ENCODE measurements at regions not wholly inside any gene's neighbourhood (a gene's known extent, or its start where the extent isn't known, plus 50 kb on each side); places are given as distances from the start of the nearest gene placed in this dataset.

- Histone ChIP-seq H3K79me2 (ENCODE audit: control insufficient read depth in 1 of 2, insufficient read depth in 2 of 2, low read length in 2 of 2) (no peaks in the 10 kb centered on the region), H3K4me3 (ENCODE audit: extremely low read depth in 1 of 4, insufficient read depth in 2 of 4, low read depth in 3 of 4, low read length in 4 of 4) (no peak overlapping the region), H2BK20ac (ENCODE audit: low read length) (no peak overlapping the region), H3K79me1 (ENCODE audit: low read depth, low read length) (no peaks in the 10 kb centered on the region), H3K14ac (ENCODE audit: insufficient read length) (no peak overlapping the region), H4K5ac (ENCODE audit: insufficient read length, low read depth, low read length) (no peak overlapping the region), H3K23me2 (ENCODE audit: low read depth, low read length) (no peaks in the 10 kb centered on the region), H3K23ac (ENCODE audit: insufficient read length) (no peak overlapping the region), H3K4me2 (ENCODE audit: insufficient read depth in 1 of 2, low read depth in 2 of 2, low read length in 2 of 2) (no peak overlapping the region), H2BK120ac (replicated peaks; ENCODE audit: low read depth, low read length) (no peak overlapping the region), H2BK12ac (ENCODE audit: low read depth, low read length) (no peak overlapping the region), H3K27ac (ENCODE audit: low read depth, low read length) (no peak overlapping the region), H4K20me1 (replicated peaks in 1 of 2; ENCODE audit: control insufficient read depth in 1 of 2, insufficient read depth in 2 of 2, low read length in 2 of 2) (no peaks in the 10 kb centered on the region), H3K4me1 (replicated peaks in 1 of 4; ENCODE audit: control insufficient read depth in 3 of 4, insufficient read depth in 4 of 4, low read length in 3 of 4) (no peaks in the 10 kb centered on the region), H3K9me3 (ENCODE audit: insufficient read depth in 2 of 2, low read depth in 1 of 2, low read length in 1 of 2) (peaks cover 0 to 4% of the 10 kb centered on the region in 2 experiments; a peak in 1 of 4 replicates), H3K36me3 (ENCODE audit: control insufficient read depth in 2 of 4, insufficient read depth in 4 of 4, low read length in 3 of 4) (no peaks in the 10 kb centered on the region), H3K4ac (replicated peaks; ENCODE audit: insufficient read length, low read depth, low read length) (no peak overlapping the region), H4K91ac (replicated peaks; ENCODE audit: insufficient read length, low read length) (no peak overlapping the region), H3K18ac (ENCODE audit: extremely low read depth, low read length) (no peak overlapping the region), H2BK5ac (ENCODE audit: low read depth, low read length) (no peak overlapping the region), H3K56ac (replicated peaks; ENCODE audit: insufficient read length, low read depth, low read length) (no peak overlapping the region), H2AK5ac (ENCODE audit: low read depth, low read length) (no peak overlapping the region), H3K9ac (replicated peaks in 1 of 4; ENCODE audit: extremely low read depth in 1 of 4, low read depth in 3 of 4, low read length in 3 of 4) (no peak overlapping the region), H3K27me3 (replicated peaks in 1 of 4; ENCODE audit: control insufficient read depth in 3 of 4, extremely low read depth in 1 of 4, insufficient read depth in 3 of 4, low read length in 3 of 4) (no peaks in the 10 kb centered on the region), H2BK15ac (ENCODE audit: low read length) (no peak overlapping the region), H4K8ac (ENCODE audit: extremely low read depth, insufficient read depth, low read length) (no peak overlapping the region), H2AFZ (ENCODE audit: low read length) (no peak overlapping the region)
- CTCF ChIA-PET (ENCODE audit: partially characterized antibody): interaction anchor here (0.8 to 1.0 kb wide), 2 partner anchors 10 to 211 kb away, joined by 3 read pairs; no protein-coding TSS in a partner anchor
- DNase-seq (ENCODE audit: low read depth in 1 of 2, low spot score in 2 of 2): no peak
- WGBS, 2 experiments (ENCODE audit: extremely low coverage in 1 of 2, insufficient coverage in 1 of 2, insufficient read length in 1 of 2, insufficient replicate concordance in 2 of 2, low coverage in 1 of 2, low lambda C conversion rate in 2 of 2, missing lambda C conversion rate in 1 of 2): 95% methylated on average over 3 of the region's 3 CpGs; no CpG with 5 or more reads in 1 of the 2 experiments
- no peak for FAIRE-seq
- TF ChIP-seq SP2 (IDR thresholded peaks at IDR 0.05; ENCODE audit: low read length): no peak
- TF ChIP-seq CBX5 (IDR thresholded peaks at IDR 0.05; ENCODE audit: low read depth, low read length): no peak
- TF ChIP-seq KDM4A (IDR thresholded peaks at IDR 0.05; ENCODE audit: low read depth, low read length, severe bottlenecking): no peak
- TF ChIP-seq SP1 (IDR thresholded peaks at IDR 0.05; ENCODE audit: low read depth, low read length): no peak
- no peak for TF ChIP-seq SP4 (IDR thresholded peaks at IDR 0.05; ENCODE audit: low read length)
- no peak for TF ChIP-seq EZH2 (IDR thresholded peaks at IDR 0.05; ENCODE audit: low read depth, low read length, severe bottlenecking)
- TF ChIP-seq ASH2L (IDR thresholded peaks at IDR 0.05; ENCODE audit: low read length): no peak
- TF ChIP-seq CHD1 (IDR thresholded peaks at IDR 0.05; ENCODE audit: low read depth, low read length): no peak
- TF ChIP-seq POU5F1 (IDR thresholded peaks at IDR 0.05; ENCODE audit: low read depth, low read length): no peak
- no peak for TF ChIP-seq BACH1 (IDR thresholded peaks at IDR 0.05; ENCODE audit: low read length)
- no peak for TF ChIP-seq EGR1 (IDR thresholded peaks at IDR 0.05; ENCODE audit: borderline replicate concordance, low read depth, low read length)
- no peak for TF ChIP-seq BRCA1 (IDR thresholded peaks at IDR 0.05; ENCODE audit: low read depth, low read length)
- no peak for TF ChIP-seq RFX5 (IDR thresholded peaks at IDR 0.05; ENCODE audit: borderline replicate concordance, low read depth, low read length)
- no peak for TF ChIP-seq MAFK (IDR thresholded peaks at IDR 0.05; ENCODE audit: low read depth, low read length)
- POLR2A ChIA-PET (ENCODE audit: partially characterized antibody): interaction anchor here (0.7 kb wide), 1 partner anchor 21 kb away, joined by 3 read pairs; no protein-coding TSS in a partner anchor
These were observed 242.5 kb downstream of the CYP26B1 start for GRCh38 chr2:71905205-71905604.
